ENCODE measurements at regions not wholly inside any gene's neighbourhood (a gene's known extent, or its start where the extent isn't known, plus 50 kb on each side); places are given as distances from the start of the nearest gene placed in this dataset.
"Not testable (repeated sequence)": the region's sequence is repeated elsewhere in the genome, so short reads cannot be mapped to it uniquely, and the experiment has no call there.

GRCh38 chr11:10956884-10957283 is 99.0 kb upstream of the ZBED5 start:
- TF ChIP-seq POLR2A (IDR thresholded peaks at IDR 0.05; ENCODE audit: control extremely low read depth in 1 of 2, low read depth in 2 of 2, low read length in 2 of 2); CTCF (IDR thresholded peaks at IDR 0.05; ENCODE audit: control extremely low read depth in 1 of 3, insufficient read depth in 1 of 3, low read depth in 1 of 3, low read length in 3 of 3); SUZ12 (IDR thresholded peaks at IDR 0.05; ENCODE audit: low read length); CREB1 (IDR thresholded peaks at IDR 0.05); HDAC6 (IDR thresholded peaks at IDR 0.05; ENCODE audit: low read depth, low read length); TEAD4 (IDR thresholded peaks at IDR 0.05; ENCODE audit: low read depth, low read length): not testable (repeated sequence)

Measured in H1 (cell line).